ENCODE measurements at regions not wholly inside any gene's neighbourhood (a gene's known extent, or its start where the extent isn't known, plus 50 kb on each side); places are given as distances from the start of the nearest gene placed in this dataset.
A peak's percentile ranks its signal among the peaks of the same experiment; 100 is the strongest.

- Histone ChIP-seq H2AFZ (ENCODE audit: low read length) (no peak overlapping the region), H4K91ac (ENCODE audit: low read depth, low read length, poor library complexity) (no peak overlapping the region), H3K4me2 (ENCODE audit: insufficient read depth, low read length, poor library complexity, severe bottlenecking) (no peak overlapping the region), H4K8ac (ENCODE audit: low read depth, low read length) (no peak overlapping the region), H3K36me3 (replicated peaks in 1 of 2; ENCODE audit: control insufficient read depth in 2 of 2, insufficient read depth in 2 of 2, low read length in 2 of 2) (no peaks in the 10 kb centered on the region), H3K4ac (ENCODE audit: low read length) (no peak overlapping the region), H3K18ac (ENCODE audit: low read length) (no peak overlapping the region), H3K23ac (ENCODE audit: low read depth, low read length, poor library complexity) (no peak overlapping the region), H2BK12ac (ENCODE audit: low read length) (no peak overlapping the region), H3K27ac (replicated peaks; ENCODE audit: low read length) (no peak overlapping the region), H3K14ac (ENCODE audit: low read length) (no peak overlapping the region), H2BK120ac (ENCODE audit: low read depth, low read length) (no peak overlapping the region), H3K27me3 (ENCODE audit: control insufficient read depth in 3 of 3, insufficient read depth in 3 of 3, low read depth in 1 of 3, low read length in 3 of 3) (no peaks in the 10 kb centered on the region), H3K79me1 (ENCODE audit: low read depth, low read length) (no peaks in the 10 kb centered on the region), H2AK5ac (ENCODE audit: low read depth, low read length) (no peak overlapping the region), H3K4me3 (ENCODE audit: low read length in 2 of 2) (no peak overlapping the region), H3K9me3 (replicated peaks in 1 of 2; ENCODE audit: control insufficient read depth in 2 of 2, insufficient read depth in 1 of 2, low read depth in 1 of 2, low read length in 2 of 2) (no peaks in the 10 kb centered on the region), H3K4me1 (ENCODE audit: control insufficient read depth in 2 of 2, insufficient read depth in 1 of 2, low read depth in 1 of 2, low read length in 2 of 2) (peaks cover 0 to 4% of the 10 kb centered on the region in 2 donors), H3K9ac (ENCODE audit: low read depth, low read length, poor library complexity) (no peak overlapping the region), H2BK5ac (ENCODE audit: low read length) (no peak overlapping the region), H2BK15ac (ENCODE audit: low read length) (no peak overlapping the region)
- WGBS, 2 donors (ENCODE audit: extremely low coverage in 2 of 2, insufficient read length in 2 of 2, insufficient replicate concordance in 1 of 2): no CpG with 5 or more reads among the region's 3 CpGs
- DNase-seq (ENCODE audit: low spot score): no peak
Measured at GRCh38 chr10:23914641-23915040, 294.3 kb upstream of the KIAA1217 start.

- Histone ChIP-seq H2BK12ac (ENCODE audit: low read length) (no peak overlapping the region), H3K27ac (replicated peaks; ENCODE audit: low read length) (no peak overlapping the region), H2BK120ac (ENCODE audit: low read depth, low read length) (no peak overlapping the region), H2AFZ (ENCODE audit: low read length) (no peak overlapping the region), H3K9ac (ENCODE audit: low read depth, low read length, poor library complexity) (peak overlapping the region; percentile 5), H3K4me1 (ENCODE audit: control insufficient read depth in 2 of 2, insufficient read depth in 1 of 2, low read depth in 1 of 2, low read length in 2 of 2) (peaks cover 0 to 4% of the 10 kb centered on the region in 2 donors), H3K14ac (ENCODE audit: low read length) (no peak overlapping the region), H3K4me2 (ENCODE audit: insufficient read depth, low read length, poor library complexity, severe bottlenecking) (no peak overlapping the region), H3K36me3 (replicated peaks in 1 of 2; ENCODE audit: control insufficient read depth in 2 of 2, insufficient read depth in 2 of 2, low read length in 2 of 2) (no peaks in the 10 kb centered on the region), H4K8ac (ENCODE audit: low read depth, low read length) (no peak overlapping the region), H2AK5ac (ENCODE audit: low read depth, low read length) (no peak overlapping the region), H3K27me3 (ENCODE audit: control insufficient read depth in 3 of 3, insufficient read depth in 3 of 3, low read depth in 1 of 3, low read length in 3 of 3) (no peaks in the 10 kb centered on the region), H4K91ac (ENCODE audit: low read depth, low read length, poor library complexity) (no peak overlapping the region), H3K4ac (ENCODE audit: low read length) (no peak overlapping the region), H2BK5ac (ENCODE audit: low read length) (no peak overlapping the region), H3K23ac (ENCODE audit: low read depth, low read length, poor library complexity) (no peak overlapping the region), H3K18ac (ENCODE audit: low read length) (no peak overlapping the region), H3K79me1 (ENCODE audit: low read depth, low read length) (no peaks in the 10 kb centered on the region), H3K4me3 (ENCODE audit: low read length in 2 of 2) (no peak overlapping the region), H3K9me3 (replicated peaks in 1 of 2; ENCODE audit: control insufficient read depth in 2 of 2, insufficient read depth in 1 of 2, low read depth in 1 of 2, low read length in 2 of 2) (no peaks in the 10 kb centered on the region), H2BK15ac (ENCODE audit: low read length) (no peak overlapping the region)
- WGBS, 2 donors (ENCODE audit: extremely low coverage in 2 of 2, insufficient read length in 2 of 2, insufficient replicate concordance in 1 of 2): no CpG with 5 or more reads among the region's 4 CpGs
- no peak for DNase-seq (ENCODE audit: low spot score)
Measured at GRCh38 chr10:23917251-23917840, 291.6 kb upstream of the KIAA1217 start.

GRCh38 chr10:23918090-23918723, 290.7 kb upstream of the KIAA1217 start:
- Histone ChIP-seq H2BK120ac (ENCODE audit: low read depth, low read length) (no peak overlapping the region), H2BK12ac (ENCODE audit: low read length) (no peak overlapping the region), H3K36me3 (replicated peaks in 1 of 2; ENCODE audit: control insufficient read depth in 2 of 2, insufficient read depth in 2 of 2, low read length in 2 of 2) (no peaks in the 10 kb centered on the region), H3K9me3 (replicated peaks in 1 of 2; ENCODE audit: control insufficient read depth in 2 of 2, insufficient read depth in 1 of 2, low read depth in 1 of 2, low read length in 2 of 2) (no peaks in the 10 kb centered on the region), H2AK5ac (ENCODE audit: low read depth, low read length) (no peak overlapping the region), H3K27me3 (ENCODE audit: control insufficient read depth in 3 of 3, insufficient read depth in 3 of 3, low read depth in 1 of 3, low read length in 3 of 3) (no peaks in the 10 kb centered on the region), H2BK5ac (ENCODE audit: low read length) (no peak overlapping the region), H3K4me3 (ENCODE audit: low read length in 2 of 2) (no peak overlapping the region), H3K4me2 (ENCODE audit: insufficient read depth, low read length, poor library complexity, severe bottlenecking) (no peak overlapping the region), H3K27ac (replicated peaks; ENCODE audit: low read length) (no peak overlapping the region), H2BK15ac (ENCODE audit: low read length) (no peak overlapping the region), H3K79me1 (ENCODE audit: low read depth, low read length) (no peaks in the 10 kb centered on the region), H3K4me1 (ENCODE audit: control insufficient read depth in 2 of 2, insufficient read depth in 1 of 2, low read depth in 1 of 2, low read length in 2 of 2) (peaks cover 0 to 1% of the 10 kb centered on the region in 2 donors), H4K8ac (ENCODE audit: low read depth, low read length) (no peak overlapping the region), H2AFZ (ENCODE audit: low read length) (no peak overlapping the region), H3K4ac (ENCODE audit: low read length) (no peak overlapping the region), H3K23ac (ENCODE audit: low read depth, low read length, poor library complexity) (no peak overlapping the region), H3K18ac (ENCODE audit: low read length) (no peak overlapping the region), H3K9ac (ENCODE audit: low read depth, low read length, poor library complexity) (no peak overlapping the region), H4K91ac (ENCODE audit: low read depth, low read length, poor library complexity) (no peak overlapping the region), H3K14ac (ENCODE audit: low read length) (no peak overlapping the region)
- WGBS, 2 donors (ENCODE audit: extremely low coverage in 2 of 2, insufficient read length in 2 of 2, insufficient replicate concordance in 1 of 2): no CpG with 5 or more reads among the region's 6 CpGs
- no peak for DNase-seq (ENCODE audit: low spot score)

- Histone ChIP-seq H3K4me2 (ENCODE audit: insufficient read depth, low read length, poor library complexity, severe bottlenecking) (no peak overlapping the region), H2AK5ac (ENCODE audit: low read depth, low read length) (no peak overlapping the region), H3K4ac (ENCODE audit: low read length) (no peak overlapping the region), H2BK15ac (ENCODE audit: low read length) (no peak overlapping the region), H2AFZ (ENCODE audit: low read length) (no peak overlapping the region), H3K4me3 (ENCODE audit: low read length in 2 of 2) (no peak overlapping the region), H3K23ac (ENCODE audit: low read depth, low read length, poor library complexity) (no peak overlapping the region), H3K36me3 (replicated peaks in 1 of 2; ENCODE audit: control insufficient read depth in 2 of 2, insufficient read depth in 2 of 2, low read length in 2 of 2) (no peaks in the 10 kb centered on the region), H3K4me1 (ENCODE audit: control insufficient read depth in 2 of 2, insufficient read depth in 1 of 2, low read depth in 1 of 2, low read length in 2 of 2) (peaks cover 0 to 1% of the 10 kb centered on the region in 2 donors), H3K27ac (replicated peaks; ENCODE audit: low read length) (no peak overlapping the region), H2BK5ac (ENCODE audit: low read length) (no peak overlapping the region), H4K91ac (ENCODE audit: low read depth, low read length, poor library complexity) (no peak overlapping the region), H3K9me3 (replicated peaks in 1 of 2; ENCODE audit: control insufficient read depth in 2 of 2, insufficient read depth in 1 of 2, low read depth in 1 of 2, low read length in 2 of 2) (no peaks in the 10 kb centered on the region), H3K18ac (ENCODE audit: low read length) (no peak overlapping the region), H4K8ac (ENCODE audit: low read depth, low read length) (no peak overlapping the region), H3K79me1 (ENCODE audit: low read depth, low read length) (no peaks in the 10 kb centered on the region), H2BK120ac (ENCODE audit: low read depth, low read length) (no peak overlapping the region), H3K27me3 (ENCODE audit: control insufficient read depth in 3 of 3, insufficient read depth in 3 of 3, low read depth in 1 of 3, low read length in 3 of 3) (no peaks in the 10 kb centered on the region), H3K9ac (ENCODE audit: low read depth, low read length, poor library complexity) (no peak overlapping the region), H3K14ac (ENCODE audit: low read length) (no peak overlapping the region), H2BK12ac (ENCODE audit: low read length) (no peak overlapping the region)
- DNase-seq (ENCODE audit: low spot score): no peak
Measured at GRCh38 chr10:23918839-23919238, 290.1 kb upstream of the KIAA1217 start.
